Femur (tissue), 1 donor: ENCODE measurements at regions not wholly inside any gene's neighbourhood (a gene's known extent, or its start where the extent isn't known, plus 50 kb on each side); places are given as distances from the start of the nearest gene placed in this dataset.
"Not testable (repeated sequence)": the region's sequence is repeated elsewhere in the genome, so short reads cannot be mapped to it uniquely, and the experiment has no call there.

Experiments
- DNase-seq: peaks from one replicate; pipeline ENCODE4 v3.0.0-alpha.2; 2017

GRCh38 chr3:103825586-103825985 lies 1390.8 kb downstream of the ZPLD1 start:
- no peak for DNase-seq

- no peak for DNase-seq
Measured at GRCh38 chr3:103829723-103830326, 1395.0 kb downstream of the ZPLD1 start.

- no peak for DNase-seq
Measured at GRCh38 chr3:103847081-103848062, 1412.6 kb downstream of the ZPLD1 start.

- no peak for DNase-seq
Measured at GRCh38 chr3:103851793-103852192, 1417.0 kb downstream of the ZPLD1 start.

GRCh38 chr3:103862415-103862814 lies 1427.6 kb downstream of the ZPLD1 start:
- no peak for DNase-seq

- no peak for DNase-seq
Measured at GRCh38 chr3:103863381-103863780, 1428.6 kb downstream of the ZPLD1 start.

- DNase-seq: no peak
Measured at GRCh38 chr3:103866113-103866512, 1431.3 kb downstream of the ZPLD1 start.

- DNase-seq: no peak
Measured at GRCh38 chr3:103873021-103873420, 1438.2 kb downstream of the ZPLD1 start.

- no peak for DNase-seq
Measured at GRCh38 chr3:103873897-103874545, 1439.2 kb downstream of the ZPLD1 start.

- DNase-seq: not testable (repeated sequence)
Measured at GRCh38 chr3:103881809-103882208, 1447.0 kb downstream of the ZPLD1 start.

GRCh38 chr3:103889675-103890074 lies 1454.9 kb downstream of the ZPLD1 start:
- DNase-seq: no peak

- DNase-seq: no peak
Measured at GRCh38 chr3:103894162-103894822, 1459.5 kb downstream of the ZPLD1 start.

- DNase-seq: no peak
Measured at GRCh38 chr3:103899328-103899727, 1464.5 kb downstream of the ZPLD1 start.

- no peak for DNase-seq
Measured at GRCh38 chr3:103904991-103905390, 1461.7 kb upstream of the ALCAM start.

GRCh38 chr3:103906304-103906703 lies 1460.4 kb upstream of the ALCAM start:
- no peak for DNase-seq

- DNase-seq: no peak
Measured at GRCh38 chr3:103906808-103907207, 1459.9 kb upstream of the ALCAM start.

GRCh38 chr3:103907567-103907966 lies 1459.1 kb upstream of the ALCAM start:
- DNase-seq: no peak

GRCh38 chr3:103909395-103909794 lies 1457.3 kb upstream of the ALCAM start:
- no peak for DNase-seq

- no peak for DNase-seq
Measured at GRCh38 chr3:103918336-103918735, 1448.4 kb upstream of the ALCAM start.

GRCh38 chr3:103919327-103919726 lies 1447.4 kb upstream of the ALCAM start:
- no peak for DNase-seq

- DNase-seq: no peak
Measured at GRCh38 chr3:103923907-103924306, 1442.8 kb upstream of the ALCAM start.

- DNase-seq: no peak
Measured at GRCh38 chr3:103924544-103924943, 1442.2 kb upstream of the ALCAM start.

GRCh38 chr3:103926936-103927335 lies 1439.8 kb upstream of the ALCAM start:
- no peak for DNase-seq
